ENCODE measurements at regions not wholly inside any gene's neighbourhood (a gene's known extent, or its start where the extent isn't known, plus 50 kb on each side); places are given as distances from the start of the nearest gene placed in this dataset.

- TF ChIP-seq CTCF (IDR thresholded peaks at IDR 0.05; ENCODE audit: low read length) (no peak), EZH2 (optimal IDR thresholded peaks at IDR 0.05; ENCODE audit: low read depth, low read length) (no peak)
Observed at GRCh38 chr5:155311721-155312120, 298.2 kb downstream of the KIF4B start.

Measured in MM.1S (cell line).